ENCODE measurements at regions not wholly inside any gene's neighbourhood (a gene's known extent, or its start where the extent isn't known, plus 50 kb on each side); places are given as distances from the start of the nearest gene placed in this dataset.
"Not testable (repeated sequence)": the region's sequence is repeated elsewhere in the genome, so short reads cannot be mapped to it uniquely, and the experiment has no call there.

DNA sequence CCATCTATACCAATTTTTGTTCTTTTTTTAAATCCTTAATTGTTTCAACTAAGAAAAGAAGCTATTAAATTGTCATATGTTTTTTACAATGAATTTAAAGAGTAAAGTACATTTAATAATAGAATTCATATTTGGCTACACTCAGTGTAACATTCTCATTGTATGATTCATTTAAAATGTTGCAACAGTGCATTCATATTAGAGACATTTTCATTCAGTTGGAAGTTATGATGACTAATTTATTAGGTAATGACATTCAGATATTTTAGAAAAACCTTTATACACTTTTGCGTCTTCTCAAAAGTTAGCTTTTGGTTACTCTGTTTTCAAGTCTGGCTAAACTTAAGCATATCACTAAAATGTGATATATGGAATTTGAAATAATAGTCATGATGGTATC is 887.5 kb upstream of the NRXN1 start:
- TF ChIP-seq, protein P1, sequence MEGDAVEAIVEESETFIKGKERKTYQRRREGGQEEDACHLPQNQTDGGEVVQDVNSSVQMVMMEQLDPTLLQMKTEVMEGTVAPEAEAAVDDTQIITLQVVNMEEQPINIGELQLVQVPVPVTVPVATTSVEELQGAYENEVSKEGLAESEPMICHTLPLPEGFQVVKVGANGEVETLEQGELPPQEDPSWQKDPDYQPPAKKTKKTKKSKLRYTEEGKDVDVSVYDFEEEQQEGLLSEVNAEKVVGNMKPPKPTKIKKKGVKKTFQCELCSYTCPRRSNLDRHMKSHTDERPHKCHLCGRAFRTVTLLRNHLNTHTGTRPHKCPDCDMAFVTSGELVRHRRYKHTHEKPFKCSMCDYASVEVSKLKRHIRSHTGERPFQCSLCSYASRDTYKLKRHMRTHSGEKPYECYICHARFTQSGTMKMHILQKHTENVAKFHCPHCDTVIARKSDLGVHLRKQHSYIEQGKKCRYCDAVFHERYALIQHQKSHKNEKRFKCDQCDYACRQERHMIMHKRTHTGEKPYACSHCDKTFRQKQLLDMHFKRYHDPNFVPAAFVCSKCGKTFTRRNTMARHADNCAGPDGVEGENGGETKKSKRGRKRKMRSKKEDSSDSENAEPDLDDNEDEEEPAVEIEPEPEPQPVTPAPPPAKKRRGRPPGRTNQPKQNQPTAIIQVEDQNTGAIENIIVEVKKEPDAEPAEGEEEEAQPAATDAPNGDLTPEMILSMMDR (conservative IDR thresholded peaks at IDR 0.05; ENCODE audit: control insufficient read depth, insufficient read depth, low read depth, low read length): no peak
- no peak overlapping the region for H3K4me3 ChIP-seq (ENCODE audit: control insufficient read depth, low read depth, low read length)
- DNase-seq (ENCODE audit: low read depth): peak; percentile 62

DNA sequence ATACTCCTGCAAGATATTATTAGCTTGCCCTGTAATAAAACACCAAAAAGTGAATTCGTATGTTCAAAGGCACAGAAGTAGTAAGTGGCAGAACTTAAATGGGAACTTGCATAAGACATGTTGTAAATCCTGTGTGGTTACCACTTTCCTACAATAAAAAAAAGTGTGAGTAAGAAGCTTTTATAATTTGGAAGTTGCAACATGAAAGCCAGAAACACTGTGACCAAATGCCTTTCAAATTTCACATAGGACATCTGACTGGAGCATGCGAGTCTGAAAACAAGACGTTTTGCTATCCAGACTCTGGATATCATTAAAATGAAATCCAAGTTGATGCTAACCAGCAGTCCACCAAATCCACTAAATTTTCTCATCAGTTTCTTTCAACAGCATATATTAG is 886.2 kb upstream of the NRXN1 start:
- TF ChIP-seq, protein P1 (conservative IDR thresholded peaks at IDR 0.05; ENCODE audit: control insufficient read depth, insufficient read depth, low read depth, low read length): no peak
- peak; percentile 88 for DNase-seq (ENCODE audit: low read depth)
- H3K4me3 ChIP-seq (ENCODE audit: control insufficient read depth, low read depth, low read length): no peak overlapping the region

DNA sequence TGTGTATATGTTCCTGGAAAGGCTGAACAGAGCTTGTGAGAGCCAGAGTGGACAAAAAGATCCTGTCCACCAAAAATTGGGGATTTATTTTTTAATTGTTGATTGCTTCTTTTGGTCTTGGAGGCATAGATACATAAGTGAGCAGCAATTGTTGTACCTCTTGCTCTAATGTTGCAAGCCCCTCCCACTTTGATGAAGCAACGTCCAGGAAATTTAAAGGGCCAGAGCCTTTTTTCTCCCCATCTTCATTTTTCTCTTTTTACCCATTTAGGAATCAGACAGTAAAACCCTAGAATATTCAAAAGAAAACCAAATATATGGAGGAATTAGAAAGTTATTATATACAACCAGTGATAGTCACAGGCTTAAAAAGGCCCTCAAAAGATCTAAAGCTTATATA is 871.8 kb upstream of the NRXN1 start:
- TF ChIP-seq, protein P1 (conservative IDR thresholded peaks at IDR 0.05; ENCODE audit: control insufficient read depth, insufficient read depth, low read depth, low read length): no peak
- DNase-seq (ENCODE audit: low read depth): no peak
- no peak overlapping the region for H3K4me3 ChIP-seq (ENCODE audit: control insufficient read depth, low read depth, low read length)

DNA sequence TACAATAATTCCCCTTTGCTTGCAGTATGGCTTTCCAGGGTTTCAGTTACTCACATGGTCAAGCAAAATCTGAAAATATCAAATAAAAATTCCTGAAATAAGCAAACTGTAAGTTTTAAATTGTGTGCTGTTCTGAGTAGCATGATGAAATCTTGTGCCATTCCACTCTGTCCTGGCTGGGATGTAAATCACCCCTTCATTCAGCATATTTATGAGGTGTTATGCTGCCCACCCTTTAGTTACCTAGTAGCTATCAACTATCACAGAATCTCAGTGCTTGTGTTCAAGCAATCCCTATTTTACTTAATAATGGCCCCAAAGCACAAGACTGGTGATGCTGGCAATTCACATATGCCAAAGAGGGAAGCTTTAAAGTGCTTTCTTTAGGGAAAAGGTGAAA is 867.7 kb upstream of the NRXN1 start:
- TF ChIP-seq, protein P1 (conservative IDR thresholded peaks at IDR 0.05; ENCODE audit: control insufficient read depth, insufficient read depth, low read depth, low read length): no peak
- DNase-seq (ENCODE audit: low read depth): no peak
- H3K4me3 ChIP-seq (ENCODE audit: control insufficient read depth, low read depth, low read length): no peak overlapping the region

DNA sequence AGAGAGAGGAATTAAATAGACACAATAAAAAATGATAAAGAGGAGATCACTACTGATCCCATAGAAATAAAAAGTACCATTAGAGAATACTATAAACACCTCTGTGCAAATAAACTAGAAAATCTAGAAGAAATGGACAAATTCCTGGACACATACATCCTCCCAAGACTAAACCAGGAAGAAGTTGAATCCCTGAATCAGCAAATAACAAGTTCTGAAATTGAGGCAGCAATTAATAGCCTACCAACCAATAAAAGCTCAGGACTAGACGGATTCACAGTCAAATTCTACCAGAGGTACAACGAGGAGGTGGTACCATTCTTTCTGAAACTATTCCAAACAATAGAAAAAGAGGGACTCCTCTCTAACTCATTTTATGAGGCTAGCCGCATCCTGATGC is 862.7 kb upstream of the NRXN1 start:
- H3K4me3 ChIP-seq (ENCODE audit: control insufficient read depth, low read depth, low read length); DNase-seq (ENCODE audit: low read depth): not testable (repeated sequence)

DNA sequence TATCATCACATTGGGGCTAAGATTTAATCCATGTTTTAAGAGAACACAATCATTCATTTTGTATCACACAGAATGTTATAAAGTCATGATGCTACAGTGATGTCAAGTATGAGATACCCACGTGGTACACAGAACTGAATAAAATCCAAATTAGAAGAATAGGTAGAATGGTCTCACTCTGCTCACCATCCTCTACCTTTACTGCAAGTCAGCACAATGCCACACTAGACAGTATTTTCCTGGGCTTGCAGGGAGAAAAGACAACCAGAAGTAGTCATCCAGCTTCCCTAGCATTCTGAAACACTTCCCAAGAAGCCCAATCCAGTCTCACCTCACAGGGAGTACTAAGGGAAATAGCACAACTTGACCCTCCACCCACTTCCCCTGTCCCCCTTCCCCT is 856.2 kb upstream of the NRXN1 start:
- no peak overlapping the region for H3K4me3 ChIP-seq (ENCODE audit: control insufficient read depth, low read depth, low read length)
- TF ChIP-seq, protein P1 (conservative IDR thresholded peaks at IDR 0.05; ENCODE audit: control insufficient read depth, insufficient read depth, low read depth, low read length): no peak
- DNase-seq (ENCODE audit: low read depth): no peak

DNA sequence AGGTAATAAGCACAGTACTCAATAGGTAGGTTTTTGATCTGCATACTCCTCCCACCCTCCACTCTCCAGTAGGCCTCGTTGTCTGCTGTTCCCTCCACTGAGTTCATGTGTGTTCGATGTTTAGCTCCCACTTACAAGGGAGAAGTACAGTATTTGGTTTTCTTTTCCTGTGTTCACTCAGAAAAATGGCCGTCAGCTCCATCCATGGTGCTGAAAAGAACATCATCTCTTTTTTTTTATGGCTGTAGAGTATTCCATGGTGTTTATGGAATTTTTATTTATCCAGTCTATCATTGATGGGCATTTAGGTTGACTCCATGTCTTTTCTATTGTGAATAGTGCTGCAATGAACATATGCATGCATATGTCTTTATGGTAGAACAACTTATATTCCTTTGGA is 849.7 kb upstream of the NRXN1 start:
- DNase-seq (ENCODE audit: low read depth): no peak
- H3K4me3 ChIP-seq (ENCODE audit: control insufficient read depth, low read depth, low read length): no peak overlapping the region
- TF ChIP-seq, protein P1 (conservative IDR thresholded peaks at IDR 0.05; ENCODE audit: control insufficient read depth, insufficient read depth, low read depth, low read length): no peak
